ENCODE measurements at regions not wholly inside any gene's neighbourhood (a gene's known extent, or its start where the extent isn't known, plus 50 kb on each side); places are given as distances from the start of the nearest gene placed in this dataset.

GRCh38 chr9:19513671-19514275 lies 105.0 kb downstream of the ACER2 start:
- no peak for TF ChIP-seq CTCF (IDR thresholded peaks at IDR 0.05; ENCODE audit: unreplicated experiment)
- Mint-ChIP-seq H3K9me3 (ENCODE audit: unreplicated experiment) (no peaks in the 10 kb centered on the region), H3K27me3 (ENCODE audit: unreplicated experiment) (peaks cover 2% of the 10 kb centered on the region), H3K4me3 (ENCODE audit: unreplicated experiment) (no peak overlapping the region), H3K4me1 (ENCODE audit: unreplicated experiment) (peaks cover 11% of the 10 kb centered on the region), H3K36me3 (ENCODE audit: low read depth, unreplicated experiment) (no peaks in the 10 kb centered on the region), H3K27ac (ENCODE audit: unreplicated experiment) (no peak overlapping the region)
- no peak for DNase-seq (ENCODE audit: low spot score)

GRCh38 chr9:19512103-19512832 lies 103.5 kb downstream of the ACER2 start:
- Mint-ChIP-seq H3K36me3 (ENCODE audit: low read depth, unreplicated experiment) (no peaks in the 10 kb centered on the region), H3K27ac (ENCODE audit: unreplicated experiment) (no peak overlapping the region), H3K4me1 (ENCODE audit: unreplicated experiment) (peaks cover 11% of the 10 kb centered on the region), H3K4me3 (ENCODE audit: unreplicated experiment) (no peak overlapping the region), H3K9me3 (ENCODE audit: unreplicated experiment) (no peaks in the 10 kb centered on the region), H3K27me3 (ENCODE audit: unreplicated experiment) (no peaks in the 10 kb centered on the region)
- DNase-seq (ENCODE audit: low spot score): no peak
- no peak for TF ChIP-seq CTCF (IDR thresholded peaks at IDR 0.05; ENCODE audit: unreplicated experiment)

GRCh38 chr9:19511694-19512093 lies 102.9 kb downstream of the ACER2 start:
- H3K36me3 Mint-ChIP-seq (ENCODE audit: low read depth, unreplicated experiment): no peaks in the 10 kb centered on the region
- no peak for TF ChIP-seq CTCF (IDR thresholded peaks at IDR 0.05; ENCODE audit: unreplicated experiment)
- no peaks in the 10 kb centered on the region for H3K9me3 Mint-ChIP-seq (ENCODE audit: unreplicated experiment)
- no peak overlapping the region for H3K4me3 Mint-ChIP-seq (ENCODE audit: unreplicated experiment)
- DNase-seq (ENCODE audit: low spot score): no peak
- no peak overlapping the region for H3K27ac Mint-ChIP-seq (ENCODE audit: unreplicated experiment)
- peaks cover 11% of the 10 kb centered on the region for H3K4me1 Mint-ChIP-seq (ENCODE audit: unreplicated experiment)
- no peaks in the 10 kb centered on the region for H3K27me3 Mint-ChIP-seq (ENCODE audit: unreplicated experiment)

GRCh38 chr9:19510907-19511306 lies 102.1 kb downstream of the ACER2 start:
- Mint-ChIP-seq H3K4me3 (ENCODE audit: unreplicated experiment) (no peak overlapping the region), H3K27ac (ENCODE audit: unreplicated experiment) (no peak overlapping the region), H3K4me1 (ENCODE audit: unreplicated experiment) (peaks cover 11% of the 10 kb centered on the region), H3K27me3 (ENCODE audit: unreplicated experiment) (no peaks in the 10 kb centered on the region), H3K9me3 (ENCODE audit: unreplicated experiment) (no peaks in the 10 kb centered on the region), H3K36me3 (ENCODE audit: low read depth, unreplicated experiment) (no peaks in the 10 kb centered on the region)
- no peak for DNase-seq (ENCODE audit: low spot score)
- TF ChIP-seq CTCF (IDR thresholded peaks at IDR 0.05; ENCODE audit: unreplicated experiment): no peak

Data from endothelial cell (in vitro differentiated cells).